ENCODE measurements at regions not wholly inside any gene's neighbourhood (a gene's known extent, or its start where the extent isn't known, plus 50 kb on each side); places are given as distances from the start of the nearest gene placed in this dataset.

DNA sequence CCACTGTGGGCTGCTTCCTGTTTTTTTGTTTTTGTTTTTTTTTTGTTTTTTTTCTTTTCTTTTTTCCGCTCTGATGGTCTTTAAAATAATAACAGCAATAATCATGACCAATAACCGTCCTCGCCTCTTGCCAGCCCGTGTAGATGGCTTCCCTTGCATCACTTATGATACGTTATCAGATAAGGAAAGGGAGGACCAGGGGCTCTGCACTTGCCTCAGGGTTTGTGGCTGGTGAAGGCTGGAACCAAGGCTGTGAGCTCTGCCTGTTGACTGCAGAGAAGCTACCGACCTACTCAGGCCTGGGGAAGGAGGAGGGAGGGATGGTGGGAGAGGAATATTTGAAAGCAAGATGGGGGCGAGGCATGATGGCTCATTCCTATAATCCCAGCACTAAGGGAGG, 114.0 kb upstream of the SDK2 start:
- DNase-seq, result no peak

- no peak for DNase-seq
These were observed 115.1 kb upstream of the SDK2 start for GRCh38 chr17:73759324-73759723.

DNA sequence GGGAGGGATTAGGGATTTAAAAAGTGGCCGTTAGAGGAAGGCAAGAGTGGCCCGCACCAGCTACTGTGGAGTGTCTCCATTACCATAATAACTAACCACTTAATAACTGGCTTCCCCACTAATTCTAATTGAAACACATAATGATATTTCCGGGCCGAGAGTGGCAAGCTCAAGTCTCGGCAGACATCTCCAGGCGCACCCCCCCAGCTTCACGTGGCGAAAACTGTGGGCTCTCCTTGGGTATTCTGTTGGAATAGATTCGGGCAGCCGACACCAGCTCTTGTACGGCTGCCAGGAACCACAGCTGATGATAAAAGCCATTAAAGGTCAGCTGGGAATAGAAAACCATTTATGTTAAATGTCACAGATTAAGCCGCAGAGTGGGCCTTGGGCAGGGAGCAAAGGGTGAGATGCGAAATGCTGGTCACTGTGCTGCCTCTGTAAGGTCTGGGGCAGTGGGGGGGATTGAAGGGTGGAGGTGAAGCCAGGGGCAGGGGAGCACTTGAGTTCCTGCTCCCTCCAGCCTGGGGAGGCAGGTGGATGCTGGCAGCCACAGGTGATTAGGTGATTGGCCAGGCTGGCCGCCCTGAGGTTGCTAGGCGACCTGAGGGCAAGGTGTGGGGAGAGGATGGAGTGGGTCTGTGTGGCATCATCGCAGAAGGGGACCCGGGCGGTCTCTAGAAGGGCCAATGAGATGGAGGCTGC, 115.6 kb upstream of the SDK2 start:
- DNase-seq, result no peak

GRCh38 chr17:73760439-73760758, 116.2 kb upstream of the SDK2 start:
- no peak for DNase-seq

DNA sequence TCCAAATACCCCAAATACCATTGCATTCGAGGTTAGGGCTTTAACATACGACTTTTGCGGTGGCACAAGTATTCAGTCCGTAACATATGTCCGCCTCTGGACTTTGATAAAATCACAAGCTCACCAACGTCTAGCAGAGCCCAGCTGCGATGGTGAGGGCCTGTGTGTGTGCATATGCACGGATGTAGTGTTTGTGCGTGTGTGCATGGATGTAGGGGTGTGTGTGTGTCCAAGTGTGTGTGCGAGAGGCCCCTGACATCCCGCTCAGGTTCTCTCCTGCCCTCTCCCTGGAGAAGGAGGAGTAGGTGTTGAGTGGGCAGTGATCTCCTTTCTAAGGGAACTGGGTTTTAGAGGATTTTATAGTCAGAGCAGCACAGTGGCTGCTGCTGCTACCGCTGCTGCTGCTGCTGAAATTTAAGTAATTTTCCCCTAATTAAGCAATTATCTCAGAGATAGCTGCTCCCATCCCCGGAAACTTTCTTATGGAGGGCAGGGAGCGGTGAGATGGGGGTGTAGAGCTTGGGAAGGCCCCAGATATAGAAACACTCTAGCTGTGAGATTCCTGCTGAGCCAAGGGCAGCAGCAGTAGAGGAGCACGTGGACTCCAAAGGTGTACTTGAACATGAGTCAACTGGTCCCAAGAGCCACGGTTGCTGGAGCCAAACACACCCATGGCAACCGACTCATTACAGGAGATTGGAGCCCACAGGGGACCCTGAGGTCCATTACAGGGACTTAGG, 121.7 kb upstream of the SDK2 start:
- no peak for DNase-seq

DNA sequence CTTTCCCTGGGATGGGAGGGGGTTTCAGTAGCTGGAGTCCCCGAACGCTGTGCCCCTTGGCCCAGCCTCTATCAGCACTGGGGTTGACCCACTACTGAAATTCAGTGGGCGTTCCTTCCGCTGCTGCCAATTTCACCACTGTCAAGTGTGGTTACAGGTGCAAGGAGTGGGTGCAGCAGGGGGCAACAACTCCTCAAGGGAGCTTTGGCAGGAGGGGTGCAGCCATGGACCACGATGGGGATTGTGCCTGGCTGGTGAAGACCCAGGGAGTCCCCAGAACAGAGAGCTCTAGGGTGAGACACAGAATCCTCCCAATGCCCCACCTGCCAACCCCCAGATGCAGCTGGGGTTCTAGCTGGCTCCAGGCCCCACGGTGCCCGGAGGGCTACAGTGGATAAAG, 123.5 kb upstream of the SDK2 start:
- no peak for DNase-seq

DNA sequence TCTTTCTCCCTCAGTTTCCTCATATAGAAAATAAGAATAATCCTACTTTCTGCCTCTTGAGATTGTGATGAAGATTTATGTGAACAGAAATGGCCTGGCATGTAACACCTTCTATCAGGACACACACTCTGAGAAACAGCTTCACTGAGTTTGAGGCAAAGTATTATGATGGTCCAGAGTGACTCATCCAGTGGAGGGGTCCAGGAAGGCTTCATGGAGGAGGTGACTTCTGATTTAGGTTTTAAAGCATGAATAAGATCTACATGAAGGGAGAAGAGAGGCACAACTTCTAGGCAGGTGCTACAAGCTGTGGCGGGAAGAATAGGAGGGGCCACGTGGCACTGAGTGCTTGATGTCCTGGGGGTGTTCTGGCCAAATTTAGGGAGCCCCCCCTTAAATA, 124.4 kb upstream of the SDK2 start:
- DNase-seq, result no peak

- no peak for DNase-seq
These were observed 125.2 kb upstream of the SDK2 start for GRCh38 chr17:73769479-73769878.

GRCh38 chr17:73770115-73770848, 126.0 kb upstream of the SDK2 start:
- peak; percentile 92 for DNase-seq

- no peak for DNase-seq
These were observed 126.6 kb upstream of the SDK2 start for GRCh38 chr17:73770849-73771229.

DNA sequence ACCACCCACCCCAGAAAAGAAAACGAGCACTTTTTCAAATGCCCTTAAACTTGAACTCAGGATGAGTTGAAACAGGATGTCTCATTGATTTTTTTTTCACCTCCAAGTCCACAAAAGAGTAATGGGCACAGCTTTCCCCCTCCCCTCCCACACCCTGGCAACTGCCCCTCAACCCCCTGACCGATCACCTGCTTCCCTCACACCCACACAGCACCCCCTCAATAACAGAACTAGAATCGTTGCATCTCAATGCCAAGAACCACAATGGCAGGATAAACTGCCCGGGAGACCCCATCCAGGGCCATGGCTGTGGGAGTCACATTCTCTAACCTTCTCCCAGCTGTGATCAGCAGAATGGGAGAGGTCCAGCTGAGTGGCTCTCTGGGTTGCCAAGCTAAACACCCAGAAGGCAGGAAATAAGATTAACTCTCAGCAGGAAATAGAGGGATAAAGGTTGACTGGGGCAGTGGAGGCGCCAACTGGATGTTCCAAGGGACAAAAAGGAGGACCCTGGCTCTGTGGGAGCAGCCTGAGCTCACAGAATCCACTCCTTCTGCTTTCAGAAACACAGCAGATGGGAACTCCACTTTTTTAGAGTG, 128.0 kb upstream of the SDK2 start:
- DNase-seq, result no peak

DNA sequence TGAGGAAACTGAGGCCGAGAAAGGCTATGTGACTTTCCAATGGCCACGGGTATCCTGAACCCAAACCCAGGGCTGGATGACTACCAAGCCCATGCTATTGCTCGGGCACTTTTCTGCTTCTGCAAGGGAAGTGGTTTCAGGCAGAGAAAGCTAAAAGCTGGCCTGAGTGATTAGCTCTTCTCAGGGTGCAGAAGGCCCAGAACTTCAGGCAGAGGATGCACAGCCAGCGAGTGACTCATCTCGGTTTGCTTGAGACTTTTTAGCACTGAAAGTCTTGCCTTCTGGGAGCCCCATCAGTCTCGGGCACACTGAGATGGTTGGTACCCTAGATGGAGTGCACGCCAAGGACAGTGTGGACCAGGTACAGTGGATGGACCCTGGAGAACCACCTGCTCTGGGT, 129.5 kb upstream of the SDK2 start:
- DNase-seq, result no peak

- no peak for DNase-seq
These were observed 130.6 kb upstream of the SDK2 start for GRCh38 chr17:73774852-73775251.

- no peak for DNase-seq
These were observed 132.3 kb upstream of the SDK2 start for GRCh38 chr17:73776351-73777130.

GRCh38 chr17:73777131-73777449, 132.8 kb upstream of the SDK2 start:
- no peak for DNase-seq

- DNase-seq, result no peak
These were observed 138.0 kb upstream of the SDK2 start for GRCh38 chr17:73782231-73782630.

DNA sequence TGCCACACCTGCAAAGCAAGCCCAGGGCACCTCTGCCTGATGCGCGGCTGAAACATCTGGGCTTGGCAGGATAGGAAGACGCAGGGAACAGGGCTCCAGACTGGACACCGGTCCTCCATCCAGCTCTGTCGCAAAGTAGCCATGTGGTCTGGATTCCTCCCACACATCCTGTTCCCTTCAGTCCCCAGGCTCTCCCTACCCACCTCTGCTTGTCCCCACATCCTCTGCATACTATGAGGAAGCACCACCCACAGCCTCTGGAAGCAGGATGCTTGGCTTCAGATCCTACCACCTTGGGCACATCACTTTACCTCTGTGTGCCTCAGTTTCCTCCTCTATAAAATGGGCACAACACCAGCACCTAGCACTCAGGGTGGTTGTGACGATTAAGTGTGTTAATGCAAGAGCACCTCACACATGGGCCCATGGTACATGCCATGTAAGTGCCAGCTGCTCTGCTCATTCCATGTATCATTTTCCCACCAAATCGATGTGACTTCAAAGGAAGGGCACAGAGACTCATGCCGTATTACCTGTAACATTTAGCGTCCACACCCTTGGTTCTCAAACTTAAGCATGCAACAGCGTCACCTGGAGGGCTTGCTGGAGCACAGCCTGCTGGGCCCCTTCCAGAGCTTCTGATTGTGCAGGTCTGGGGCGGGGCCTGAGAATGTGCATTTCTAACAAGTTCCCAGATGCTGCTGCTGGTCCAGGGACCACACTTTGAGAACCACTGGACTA, 138.6 kb upstream of the SDK2 start:
- no peak for DNase-seq

GRCh38 chr17:73783382-73783766, 139.1 kb upstream of the SDK2 start:
- DNase-seq, result no peak

DNA sequence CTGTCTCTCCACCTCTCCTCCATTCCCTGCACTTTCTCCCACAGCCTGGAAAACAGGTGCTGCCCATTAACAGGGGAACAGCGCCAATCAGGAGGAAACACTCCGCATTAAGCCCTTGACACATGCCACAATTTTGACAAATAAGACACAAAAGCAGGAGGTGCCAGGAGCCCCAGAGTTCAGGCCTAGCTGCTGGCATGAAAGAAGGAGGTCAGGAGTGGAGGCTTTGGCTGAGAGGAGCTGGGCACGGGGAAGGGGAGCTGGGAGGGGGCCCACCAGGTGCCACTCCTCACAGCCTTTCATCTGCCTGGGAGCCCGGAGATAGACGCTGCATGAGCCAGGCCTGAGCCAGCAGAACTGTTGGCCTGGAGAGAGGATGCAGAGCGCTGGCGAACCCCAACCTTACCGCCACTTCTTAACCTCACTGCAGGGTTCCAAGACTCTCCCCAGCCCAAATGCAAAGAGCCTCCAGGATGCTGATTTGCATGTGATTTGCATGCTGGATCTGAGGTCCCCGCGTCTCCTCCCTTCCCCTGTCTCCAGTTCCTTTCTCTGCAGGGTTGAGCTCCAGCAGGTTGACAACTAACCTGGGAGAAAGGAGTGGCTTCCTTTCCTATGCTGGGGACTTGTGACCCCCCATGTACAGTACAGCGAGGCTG, 139.8 kb upstream of the SDK2 start:
- DNase-seq, result no peak

DNA sequence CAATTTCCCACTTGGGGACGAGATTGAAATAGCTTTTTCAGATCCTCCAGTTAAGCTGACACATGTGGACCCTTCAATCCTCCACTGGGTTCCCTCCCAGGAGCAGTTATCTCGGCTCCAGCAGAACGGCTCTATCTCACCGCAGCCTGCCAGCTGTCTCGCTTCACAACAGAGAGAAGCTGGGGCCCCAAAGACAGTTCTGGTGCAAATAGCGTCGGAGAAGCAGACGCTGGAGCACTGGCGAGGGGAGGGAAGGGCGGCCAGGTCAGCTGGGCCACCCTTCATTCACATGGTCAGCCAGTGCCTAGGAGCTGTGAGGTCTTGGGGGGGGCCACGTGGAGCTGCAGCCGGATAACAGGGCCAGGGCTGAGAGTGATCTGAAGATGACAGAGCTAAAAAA, 141.3 kb upstream of the SDK2 start:
- DNase-seq, result no peak

DNA sequence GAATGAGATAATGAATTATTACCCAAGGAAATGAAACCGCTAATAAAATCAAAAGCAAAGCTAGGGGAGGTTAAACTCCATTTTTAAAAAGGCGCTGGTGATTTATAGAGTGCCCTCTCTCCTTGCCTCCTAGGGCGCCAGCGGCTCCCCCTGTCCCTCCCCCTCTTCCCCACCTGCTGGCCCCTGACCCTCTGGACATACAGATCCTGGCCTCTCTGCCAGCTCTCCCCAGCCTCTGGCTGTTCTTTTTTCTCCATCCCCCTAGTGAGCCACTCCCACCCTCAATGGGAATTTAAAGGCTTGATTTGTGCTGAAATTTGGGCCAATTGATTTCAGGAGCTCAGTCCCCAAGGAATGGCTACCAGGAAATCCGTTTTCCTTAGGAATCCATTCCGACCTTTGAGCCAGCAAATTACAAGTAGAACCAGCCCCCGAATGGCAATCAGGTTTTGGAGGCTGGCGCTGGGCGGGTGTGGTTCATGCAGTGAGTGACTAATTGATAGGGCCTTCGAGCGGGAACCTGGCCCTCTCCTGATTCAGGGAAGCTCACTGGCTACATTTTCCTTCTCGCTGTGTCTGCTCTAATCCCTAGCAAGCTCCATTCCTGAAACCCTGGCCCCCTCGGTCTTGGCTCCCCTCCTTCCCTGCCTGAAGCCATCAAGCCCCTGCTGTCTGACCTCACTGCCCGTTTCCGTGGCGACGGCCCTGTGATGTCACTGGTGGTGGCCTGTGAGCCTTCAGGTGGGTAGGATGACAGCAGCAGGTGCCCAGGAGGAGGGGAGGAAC, 141.9 kb upstream of the SDK2 start:
- no peak for DNase-seq
